Midbrain (tissue), 1 donor: ENCODE measurements at regions not wholly inside any gene's neighbourhood (a gene's known extent, or its start where the extent isn't known, plus 50 kb on each side); places are given as distances from the start of the nearest gene placed in this dataset.
"Not testable (repeated sequence)": the region's sequence is repeated elsewhere in the genome, so short reads cannot be mapped to it uniquely, and the experiment has no call there.

Source experiments
- DNase-seq: peaks from one replicate; lab custom pipeline; 2025; lab: John Stamatoyannopoulos, UW

GRCh38 chr3:152773633-152774032 lies 61.3 kb upstream of the P2RY1 start:
- no peak for DNase-seq

- DNase-seq: not testable (repeated sequence)
Observed at GRCh38 chr3:152774230-152774629, 60.7 kb upstream of the P2RY1 start.

GRCh38 chr3:152778022-152778421 lies 56.9 kb upstream of the P2RY1 start:
- DNase-seq: no peak

- DNase-seq: no peak
Observed at GRCh38 chr3:152779653-152780052, 55.3 kb upstream of the P2RY1 start.

- no peak for DNase-seq
Observed at GRCh38 chr3:152780553-152780952, 54.4 kb upstream of the P2RY1 start.

GRCh38 chr3:152785051-152785450 lies 49.9 kb upstream of the P2RY1 start:
- no peak for DNase-seq
